Endothelial cell (in vitro differentiated cells): ENCODE measurements at regions not wholly inside any gene's neighbourhood (a gene's known extent, or its start where the extent isn't known, plus 50 kb on each side); places are given as distances from the start of the nearest gene placed in this dataset.

Experiments used
- DNase-seq: peaks from one replicate; pipeline ENCODE4 v3.0.0; 2021; ENCODE audit warnings: low spot score
- H3K27ac Mint-ChIP-seq: one replicate; pipeline ENCODE4 v1.8.0; 2021; ENCODE audit warnings: mixed read lengths, inconsistent platforms; ENCODE audit not compliant: unreplicated experiment
- H3K27me3 Mint-ChIP-seq: one replicate; pipeline ENCODE4 v1.8.0; 2021; ENCODE audit warnings: mild to moderate bottlenecking, moderate library complexity, mixed read lengths, inconsistent platforms; ENCODE audit not compliant: unreplicated experiment
- H3K36me3 Mint-ChIP-seq: one replicate; pipeline ENCODE4 v1.8.0; 2021; ENCODE audit warnings: mild to moderate bottlenecking, low read depth, mixed read lengths, inconsistent platforms; ENCODE audit not compliant: unreplicated experiment
- H3K4me1 Mint-ChIP-seq: one replicate; pipeline ENCODE4 v1.8.0; 2021; ENCODE audit warnings: mild to moderate bottlenecking, mixed read lengths, inconsistent platforms; ENCODE audit not compliant: unreplicated experiment
- H3K4me3 Mint-ChIP-seq: one replicate; pipeline ENCODE4 v1.8.0; 2021; ENCODE audit warnings: mild to moderate bottlenecking, mixed read lengths, inconsistent platforms; ENCODE audit not compliant: unreplicated experiment
- H3K9me3 Mint-ChIP-seq: one replicate; pipeline ENCODE4 v1.8.0; 2021; ENCODE audit warnings: mixed read lengths, inconsistent platforms; ENCODE audit not compliant: unreplicated experiment
- CTCF ChIP-seq: fragments of 200-600 bp; sonication (generic); IDR thresholded peaks from one replicate; pipeline ENCODE4 v1.5.0; 2021; ENCODE audit warnings: antibody characterized with exemption; ENCODE audit not compliant: unreplicated experiment

- Mint-ChIP-seq H3K4me3 (no peak overlapping the region), H3K4me1 (peaks cover 44% of the 10 kb centered on the region), H3K27me3 (no peaks in the 10 kb centered on the region), H3K36me3 (no peaks in the 10 kb centered on the region), H3K27ac (peak overlapping the region; percentile 85), H3K9me3 (no peaks in the 10 kb centered on the region)
- no peak for TF ChIP-seq CTCF
- no peak for DNase-seq
Measured at GRCh38 chr4:140304346-140304745, 69.1 kb upstream of the SCOC start.

DNA sequence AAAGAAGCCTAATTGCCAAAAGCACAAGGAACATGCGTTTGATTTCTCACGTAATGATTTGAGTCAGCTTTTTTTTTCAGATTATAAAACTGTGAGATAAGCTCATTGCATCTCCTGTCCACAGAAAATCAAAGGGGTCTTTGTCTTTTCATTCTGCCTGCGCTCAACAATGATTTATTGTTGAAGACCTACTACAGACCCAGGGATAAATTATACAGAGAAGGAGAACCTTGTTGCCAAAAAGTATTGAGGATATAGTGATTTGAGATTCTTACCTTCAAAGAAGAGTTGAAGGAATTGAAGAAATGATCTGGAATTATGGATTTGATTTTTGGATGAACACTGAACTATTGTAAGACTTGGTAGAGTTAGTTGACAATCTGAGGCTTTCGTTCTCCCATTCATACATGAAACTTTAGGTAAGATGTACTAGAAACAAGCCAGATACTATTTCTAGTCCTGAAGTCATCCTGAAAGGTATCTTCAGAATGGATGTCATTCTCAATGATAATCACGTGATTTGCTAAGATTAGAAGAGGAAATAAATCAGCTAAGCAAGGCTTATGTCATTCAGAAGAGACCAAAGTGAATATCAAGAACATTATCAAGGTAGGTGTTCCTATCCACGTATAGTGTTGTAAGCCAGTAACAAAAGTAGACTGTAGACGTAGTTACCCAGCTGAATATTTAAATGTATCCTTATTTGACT, 71.1 kb upstream of the SCOC start:
- DNase-seq = no peak
- TF ChIP-seq CTCF = no peak
- Mint-ChIP-seq H3K9me3 (no peaks in the 10 kb centered on the region), H3K4me3 (no peak overlapping the region), H3K27ac (peak overlapping the region; percentile 11), H3K27me3 (no peaks in the 10 kb centered on the region), H3K4me1 (peaks cover 56% of the 10 kb centered on the region), H3K36me3 (no peaks in the 10 kb centered on the region)

- H3K4me1 Mint-ChIP-seq = peaks cover 60% of the 10 kb centered on the region
- no peak for TF ChIP-seq CTCF
Measured at GRCh38 chr4:140300271-140300970, 73.0 kb upstream of the SCOC start.

DNA sequence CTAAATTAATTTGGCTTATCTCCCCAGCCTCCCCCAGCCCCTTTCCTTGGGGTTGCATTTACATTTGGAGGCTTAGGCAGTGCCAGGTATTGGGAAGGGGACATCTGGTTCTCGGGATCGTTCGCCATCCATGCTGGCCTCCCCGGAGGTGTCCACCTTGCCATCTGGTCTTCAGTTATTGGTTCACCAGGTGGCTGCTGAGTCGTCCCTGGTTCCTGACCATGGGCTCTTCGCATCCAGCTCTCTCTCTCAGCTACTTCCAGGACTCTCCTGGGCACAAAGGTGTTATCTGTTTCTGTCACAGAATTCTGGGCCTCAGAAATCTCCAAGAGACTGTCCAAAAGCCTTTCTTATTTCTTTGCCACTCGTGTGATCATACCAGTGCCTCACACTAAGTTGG, 75.4 kb upstream of the SCOC start:
- no peak for DNase-seq
- Mint-ChIP-seq H3K27ac (no peak overlapping the region), H3K36me3 (no peaks in the 10 kb centered on the region), H3K9me3 (no peaks in the 10 kb centered on the region), H3K4me1 (peaks cover 36% of the 10 kb centered on the region), H3K27me3 (no peaks in the 10 kb centered on the region), H3K4me3 (no peak overlapping the region)
- no peak for TF ChIP-seq CTCF

More at GRCh38 chr4:140300271-140300970, 73.0 kb upstream of the SCOC start:
- no peak overlapping the region for H3K4me3 Mint-ChIP-seq
- no peaks in the 10 kb centered on the region for H3K9me3 Mint-ChIP-seq
- no peak overlapping the region for H3K27ac Mint-ChIP-seq
- H3K27me3 Mint-ChIP-seq = no peaks in the 10 kb centered on the region
- no peak for DNase-seq
- H3K36me3 Mint-ChIP-seq = no peaks in the 10 kb centered on the region

DNA sequence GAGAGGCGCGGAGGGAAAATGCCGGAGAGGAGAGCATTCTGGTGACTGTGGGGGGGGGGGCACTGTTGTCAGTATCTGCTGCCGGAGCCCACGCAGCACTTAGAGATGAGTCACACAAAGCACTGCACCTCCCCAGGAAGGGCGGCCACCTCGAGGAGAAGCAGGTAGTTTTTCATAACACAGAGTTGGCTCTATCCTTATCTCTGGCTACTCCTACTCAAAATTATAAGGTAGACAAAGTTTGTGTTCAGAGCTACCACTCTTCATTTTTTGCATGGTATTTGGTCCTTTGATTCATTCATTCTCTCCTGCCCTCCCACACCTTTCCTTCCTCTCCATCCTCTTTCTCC, 76.2 kb upstream of the SCOC start:
- no peak overlapping the region for H3K27ac Mint-ChIP-seq
- H3K4me3 Mint-ChIP-seq = no peak overlapping the region
- peaks cover 29% of the 10 kb centered on the region for H3K4me1 Mint-ChIP-seq
- no peak for DNase-seq
- H3K27me3 Mint-ChIP-seq = no peaks in the 10 kb centered on the region
- no peaks in the 10 kb centered on the region for H3K9me3 Mint-ChIP-seq
- no peak for TF ChIP-seq CTCF
- H3K36me3 Mint-ChIP-seq = no peaks in the 10 kb centered on the region
